HG02884 (cell line): ENCODE measurements at regions not wholly inside any gene's neighbourhood (a gene's known extent, or its start where the extent isn't known, plus 50 kb on each side); places are given as distances from the start of the nearest gene placed in this dataset.

Source experiments
- ATAC-seq: cut with Tn5 transposase; IDR thresholded peaks from one replicate; pipeline ENCODE4 v1.9.1; 2021; ENCODE audit warnings: mild to moderate bottlenecking, moderate library complexity; ENCODE audit not compliant: unreplicated experiment

DNA sequence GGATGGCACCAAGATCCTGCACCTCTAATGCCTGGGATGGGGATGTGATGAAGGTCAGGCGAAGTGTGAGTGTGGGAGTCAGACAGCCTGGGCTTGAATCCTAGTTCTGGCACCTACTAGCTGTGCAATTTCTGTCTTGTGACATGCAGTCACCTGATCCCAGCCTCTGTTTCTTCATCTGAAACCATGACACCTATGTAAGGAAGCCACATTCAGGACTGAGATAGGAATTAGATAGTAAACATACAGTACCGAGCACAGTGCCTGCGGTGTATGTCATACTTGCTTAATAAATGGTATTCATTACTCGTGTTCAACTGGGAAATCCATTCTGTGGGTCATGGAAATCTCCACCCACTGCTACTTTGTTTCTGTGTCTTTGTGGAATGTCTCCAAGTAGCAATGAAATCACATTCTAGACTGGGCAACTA, 140.6 kb upstream of the STC2 start:
- no peak for ATAC-seq

DNA sequence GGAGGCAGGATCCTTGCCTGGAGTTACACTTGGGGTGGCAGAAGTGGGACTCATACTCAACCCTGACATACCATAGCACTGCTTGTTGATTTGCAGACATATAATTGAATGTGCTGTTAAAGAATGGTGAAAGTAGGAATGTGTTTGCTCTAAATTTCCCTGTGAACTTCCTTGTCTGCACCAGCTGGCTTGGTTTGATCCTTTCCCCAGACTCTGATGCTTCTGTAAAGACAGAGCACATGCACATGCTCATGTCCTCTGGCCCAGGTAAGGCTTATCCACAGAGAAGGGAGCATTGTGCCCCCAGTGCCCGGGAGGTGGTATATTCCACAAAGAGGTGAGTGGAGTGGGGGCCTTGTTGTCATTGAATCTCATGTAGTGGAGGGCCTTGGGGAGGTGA, 138.0 kb upstream of the STC2 start:
- ATAC-seq = no peak

GRCh38 chr5:173464813-173465212, 136.6 kb upstream of the STC2 start:
- no peak for ATAC-seq

GRCh38 chr5:173463207-173463606, 135.0 kb upstream of the STC2 start:
- ATAC-seq = no peak

GRCh38 chr5:173458828-173459609, 130.8 kb upstream of the STC2 start:
- no peak for ATAC-seq

GRCh38 chr5:173457482-173457881, 129.3 kb upstream of the STC2 start:
- no peak for ATAC-seq

DNA sequence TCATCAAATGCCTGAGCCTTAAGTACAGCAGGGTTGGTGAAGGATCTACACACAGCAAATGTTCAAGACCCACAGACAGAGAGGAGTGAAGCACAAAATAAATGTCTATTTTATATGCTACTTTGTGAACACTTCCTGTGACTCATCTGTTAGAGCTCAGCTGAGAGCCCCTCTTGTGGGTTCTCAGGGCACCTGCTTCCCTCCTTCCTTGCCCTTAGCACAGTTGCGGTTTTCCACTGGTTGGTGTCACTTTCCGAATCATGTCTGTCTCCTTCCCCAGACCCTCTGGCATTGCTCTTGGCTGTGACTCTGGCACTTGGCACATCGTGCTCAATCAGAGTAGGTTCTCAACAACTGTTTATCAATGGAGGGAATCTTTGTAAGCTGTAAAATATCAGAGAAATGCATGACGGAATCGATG, 128.5 kb upstream of the STC2 start:
- ATAC-seq = no peak

GRCh38 chr5:173456181-173456580, 128.0 kb upstream of the STC2 start:
- no peak for ATAC-seq

- no peak for ATAC-seq
These were observed 127.4 kb upstream of the STC2 start for GRCh38 chr5:173455599-173455957.

- no peak for ATAC-seq
These were observed 126.8 kb upstream of the STC2 start for GRCh38 chr5:173454736-173455598.

GRCh38 chr5:173454361-173454735, 126.1 kb upstream of the STC2 start:
- ATAC-seq = no peak

DNA sequence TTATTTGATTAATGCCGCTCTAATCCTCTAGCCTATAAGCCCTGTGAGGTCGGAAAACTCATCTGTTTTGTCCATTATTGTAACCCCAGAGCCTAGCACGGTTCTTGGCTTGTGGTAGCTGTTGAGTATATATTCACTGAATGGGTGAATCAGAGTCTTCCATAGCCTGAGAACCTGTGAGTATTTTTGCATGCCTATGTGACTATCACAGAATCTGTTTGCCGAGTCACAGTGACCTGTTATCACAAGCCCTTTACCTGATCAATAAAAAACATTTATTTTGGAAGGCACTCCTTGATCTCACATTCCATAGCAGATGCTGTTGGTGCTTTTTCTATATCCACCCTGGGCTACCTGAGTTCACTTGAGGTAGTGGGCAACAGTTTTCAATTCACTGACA, 125.0 kb upstream of the STC2 start:
- no peak for ATAC-seq

- ATAC-seq = no peak
These were observed 124.1 kb upstream of the STC2 start for GRCh38 chr5:173452119-173452905.

DNA sequence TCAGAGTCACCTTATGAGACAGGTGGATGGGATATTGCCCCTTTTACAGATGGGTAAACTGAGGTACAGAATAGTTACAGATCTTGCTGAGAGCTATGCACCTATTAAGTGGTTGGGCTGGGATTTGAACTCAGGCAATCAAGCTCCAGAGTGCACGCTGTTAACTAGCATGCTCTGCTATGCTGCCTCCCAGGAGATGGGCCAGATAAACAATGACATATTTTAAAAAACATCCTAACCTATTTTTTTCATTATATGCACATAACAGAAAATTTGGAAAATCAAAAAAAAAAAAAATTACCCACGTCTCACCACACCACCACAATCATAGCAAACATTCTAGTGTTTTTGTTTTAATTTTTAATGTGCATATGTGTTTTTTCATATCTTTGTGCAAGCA, 123.4 kb upstream of the STC2 start:
- ATAC-seq = no peak

- ATAC-seq = peak; percentile 73
These were observed 122.8 kb upstream of the STC2 start for GRCh38 chr5:173451031-173451430.

DNA sequence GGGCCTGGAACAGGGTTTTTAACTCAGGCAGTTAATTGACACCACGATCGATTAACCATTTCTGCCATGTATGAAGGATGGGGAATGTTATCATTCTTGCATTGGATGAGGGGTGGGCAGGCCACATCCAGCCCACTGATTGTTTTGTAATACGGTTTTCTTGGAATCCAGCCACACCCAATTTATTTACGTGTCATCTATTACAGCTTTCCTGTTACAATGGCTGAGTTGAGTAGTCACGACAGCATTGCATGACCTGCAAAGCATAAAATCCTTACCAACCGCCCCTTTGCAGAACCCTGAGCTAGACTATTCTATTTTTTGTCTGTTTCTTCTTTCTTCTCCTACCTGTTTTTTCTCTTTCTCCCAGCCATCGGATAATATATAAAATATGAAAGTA, 122.0 kb upstream of the STC2 start:
- ATAC-seq = no peak

GRCh38 chr5:173448856-173449255, 120.6 kb upstream of the STC2 start:
- ATAC-seq = no peak

GRCh38 chr5:173443971-173444370, 115.8 kb upstream of the STC2 start:
- no peak for ATAC-seq

DNA sequence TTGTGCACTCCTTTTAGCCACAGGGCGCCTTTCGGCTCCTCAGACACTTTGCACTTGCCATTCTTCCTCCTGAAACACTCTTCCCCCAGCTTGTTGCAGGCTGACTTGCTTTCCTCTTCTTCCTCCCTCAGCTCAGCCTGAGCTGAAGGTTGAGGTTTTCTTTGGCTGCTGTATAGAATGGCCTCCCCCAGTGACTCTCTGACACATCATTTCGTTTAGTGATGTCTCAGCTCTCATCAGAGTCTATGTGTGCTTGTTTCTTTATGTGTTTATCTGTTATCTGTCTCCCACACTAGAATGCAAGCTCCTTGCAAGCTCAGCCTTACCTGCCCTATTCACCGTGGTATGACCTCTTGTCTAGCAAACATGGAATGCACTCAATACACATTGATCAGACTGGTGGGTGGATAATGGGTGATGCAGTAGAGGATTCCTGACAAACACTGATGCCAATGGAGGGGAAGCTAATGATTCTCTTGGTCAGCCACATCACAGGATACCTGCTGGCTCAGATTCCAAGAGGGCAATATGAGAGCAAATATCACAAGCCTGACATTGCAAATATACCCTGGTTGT, 112.9 kb upstream of the STC2 start:
- no peak for ATAC-seq

DNA sequence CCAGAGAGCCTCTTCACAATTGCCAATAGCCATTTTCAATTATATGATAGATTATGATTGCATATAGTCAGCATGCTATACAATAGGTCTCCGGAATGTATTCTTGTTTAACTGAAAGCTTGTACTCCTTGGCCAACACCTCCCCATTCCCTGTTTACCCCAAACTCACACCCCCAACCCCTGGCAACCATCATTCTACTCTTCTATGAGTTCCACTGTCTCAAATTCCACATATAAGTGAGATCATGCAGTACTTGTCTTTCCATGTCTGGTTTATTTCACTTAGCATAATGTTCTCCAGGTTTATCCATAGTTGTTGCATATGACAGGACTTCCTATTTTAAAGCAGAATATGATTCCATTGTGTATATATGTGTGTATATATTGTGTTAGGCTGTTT, 110.7 kb upstream of the STC2 start:
- ATAC-seq = no peak

DNA sequence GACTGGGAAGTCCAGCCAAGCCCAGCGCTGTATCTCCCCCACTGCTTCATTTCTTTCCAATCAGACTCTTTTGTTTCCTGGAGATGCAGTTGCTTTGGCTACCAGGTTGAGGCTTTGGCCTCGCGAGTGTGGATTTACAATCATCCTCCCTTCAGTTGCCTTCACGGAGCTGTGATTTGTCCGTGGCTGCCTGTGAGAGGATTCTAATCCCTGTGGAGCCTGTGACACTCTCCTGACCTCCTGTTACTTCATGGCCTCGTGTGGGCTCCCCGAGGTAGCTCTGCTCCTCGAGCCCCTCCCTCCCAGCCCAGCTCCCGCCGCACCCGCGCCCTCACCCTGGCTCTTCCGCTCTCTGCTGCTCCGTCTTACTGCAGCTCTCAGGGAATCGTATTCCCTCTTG, 107.2 kb upstream of the STC2 start:
- no peak for ATAC-seq
